ENCODE measurements at regions not wholly inside any gene's neighbourhood (a gene's known extent, or its start where the extent isn't known, plus 50 kb on each side); places are given as distances from the start of the nearest gene placed in this dataset.
"Not testable (repeated sequence)": the region's sequence is repeated elsewhere in the genome, so short reads cannot be mapped to it uniquely, and the experiment has no call there.

GRCh38 chr14:45888766-45889285 is 635.8 kb upstream of the MIS18BP1 start:
- TF ChIP-seq, protein P1, sequence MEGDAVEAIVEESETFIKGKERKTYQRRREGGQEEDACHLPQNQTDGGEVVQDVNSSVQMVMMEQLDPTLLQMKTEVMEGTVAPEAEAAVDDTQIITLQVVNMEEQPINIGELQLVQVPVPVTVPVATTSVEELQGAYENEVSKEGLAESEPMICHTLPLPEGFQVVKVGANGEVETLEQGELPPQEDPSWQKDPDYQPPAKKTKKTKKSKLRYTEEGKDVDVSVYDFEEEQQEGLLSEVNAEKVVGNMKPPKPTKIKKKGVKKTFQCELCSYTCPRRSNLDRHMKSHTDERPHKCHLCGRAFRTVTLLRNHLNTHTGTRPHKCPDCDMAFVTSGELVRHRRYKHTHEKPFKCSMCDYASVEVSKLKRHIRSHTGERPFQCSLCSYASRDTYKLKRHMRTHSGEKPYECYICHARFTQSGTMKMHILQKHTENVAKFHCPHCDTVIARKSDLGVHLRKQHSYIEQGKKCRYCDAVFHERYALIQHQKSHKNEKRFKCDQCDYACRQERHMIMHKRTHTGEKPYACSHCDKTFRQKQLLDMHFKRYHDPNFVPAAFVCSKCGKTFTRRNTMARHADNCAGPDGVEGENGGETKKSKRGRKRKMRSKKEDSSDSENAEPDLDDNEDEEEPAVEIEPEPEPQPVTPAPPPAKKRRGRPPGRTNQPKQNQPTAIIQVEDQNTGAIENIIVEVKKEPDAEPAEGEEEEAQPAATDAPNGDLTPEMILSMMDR (optimal IDR thresholded peaks at IDR 0.05 in 1 of 3, IDR thresholded peaks at IDR 0.05 in 1 of 3, conservative IDR thresholded peaks at IDR 0.05 in 1 of 3; ENCODE audit: extremely low read depth in 1 of 3, insufficient read depth in 2 of 3, low read length in 3 of 3): not testable (repeated sequence)
- not testable (repeated sequence) for TF ChIP-seq EZH2 (IDR thresholded peaks at IDR 0.05; ENCODE audit: low read length)
